HG02678 (cell line): ENCODE measurements at regions not wholly inside any gene's neighbourhood (a gene's known extent, or its start where the extent isn't known, plus 50 kb on each side); places are given as distances from the start of the nearest gene placed in this dataset.

Source experiments
- ATAC-seq: cut with Tn5 transposase; IDR thresholded peaks from one replicate; pipeline ENCODE4 v1.9.1; 2021; ENCODE audit warnings: mild to moderate bottlenecking, moderate library complexity; ENCODE audit not compliant: unreplicated experiment

- no peak for ATAC-seq
These were observed 465.9 kb downstream of the GATA3 start for GRCh38 chr10:8520382-8520781.

- no peak for ATAC-seq
These were observed 473.3 kb downstream of the GATA3 start for GRCh38 chr10:8527773-8528172.

- ATAC-seq, result no peak
These were observed 476.6 kb downstream of the GATA3 start for GRCh38 chr10:8531116-8531515.

- no peak for ATAC-seq
These were observed 478.2 kb downstream of the GATA3 start for GRCh38 chr10:8532647-8533046.

DNA sequence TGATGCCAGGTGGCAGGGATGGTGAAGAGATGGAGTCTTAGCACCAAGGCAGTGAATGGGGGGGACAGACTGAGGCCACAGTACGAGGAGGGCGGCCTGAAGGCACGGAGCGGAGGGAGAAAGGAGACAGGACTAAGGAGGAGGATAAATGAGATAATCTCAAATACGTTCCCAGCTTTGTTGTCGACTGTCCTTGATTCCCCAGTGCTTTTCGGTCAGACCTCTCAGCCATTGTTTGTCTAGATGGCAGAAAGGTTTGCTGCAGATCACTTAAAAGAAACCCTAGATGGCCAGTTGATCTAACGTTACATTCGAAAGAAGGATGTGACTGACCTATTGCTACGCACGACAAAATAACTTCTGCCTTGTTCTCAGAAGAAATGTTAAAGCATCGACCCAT lies 479.0 kb downstream of the GATA3 start:
- no peak for ATAC-seq

GRCh38 chr10:8534096-8534495 lies 479.6 kb downstream of the GATA3 start:
- ATAC-seq, result no peak

DNA sequence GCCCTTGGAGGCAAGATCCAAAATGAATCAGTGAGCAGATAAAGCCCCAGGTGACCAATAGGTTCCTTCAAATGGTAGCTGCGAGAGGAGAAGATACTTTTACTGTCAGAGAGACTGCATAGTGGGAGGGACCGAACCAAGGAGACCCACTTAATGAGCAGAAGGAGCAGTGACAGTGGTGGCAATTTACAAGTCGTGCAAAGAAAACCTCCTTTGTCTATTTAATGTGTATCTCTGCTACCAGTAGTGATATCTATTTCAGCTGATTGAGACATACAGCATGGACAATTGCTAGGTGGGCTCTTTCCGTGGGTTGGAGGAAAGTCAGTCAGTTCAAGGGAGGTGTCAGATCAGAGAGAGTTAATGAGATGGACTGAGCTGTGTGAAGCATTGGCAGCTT lies 480.4 kb downstream of the GATA3 start:
- no peak for ATAC-seq

DNA sequence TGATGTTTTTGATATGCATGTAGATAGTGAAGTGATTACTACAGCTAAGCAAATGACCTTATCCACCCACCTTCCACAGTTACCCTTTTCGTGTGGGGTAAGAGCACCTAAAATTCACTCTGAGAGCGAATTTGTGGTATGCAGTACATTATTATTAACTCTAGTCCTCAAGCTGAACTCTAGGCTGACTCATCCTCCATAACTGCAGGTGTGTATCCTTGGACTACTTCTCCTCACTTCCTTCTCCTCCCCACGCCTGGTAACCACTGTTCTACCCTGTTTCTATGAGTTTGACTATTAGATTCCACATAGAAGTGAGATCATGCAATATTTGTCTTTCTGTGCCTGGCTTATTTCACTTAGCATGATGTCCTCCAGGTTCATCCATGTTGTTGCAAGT lies 484.6 kb downstream of the GATA3 start:
- no peak for ATAC-seq

- ATAC-seq, result no peak
These were observed 489.0 kb downstream of the GATA3 start for GRCh38 chr10:8543361-8544056.

GRCh38 chr10:8544057-8544380 lies 489.5 kb downstream of the GATA3 start:
- no peak for ATAC-seq

- no peak for ATAC-seq
These were observed 490.0 kb downstream of the GATA3 start for GRCh38 chr10:8544500-8544899.

GRCh38 chr10:8554574-8554973 lies 500.1 kb downstream of the GATA3 start:
- no peak for ATAC-seq

GRCh38 chr10:8556321-8556720 lies 501.8 kb downstream of the GATA3 start:
- ATAC-seq, result no peak

DNA sequence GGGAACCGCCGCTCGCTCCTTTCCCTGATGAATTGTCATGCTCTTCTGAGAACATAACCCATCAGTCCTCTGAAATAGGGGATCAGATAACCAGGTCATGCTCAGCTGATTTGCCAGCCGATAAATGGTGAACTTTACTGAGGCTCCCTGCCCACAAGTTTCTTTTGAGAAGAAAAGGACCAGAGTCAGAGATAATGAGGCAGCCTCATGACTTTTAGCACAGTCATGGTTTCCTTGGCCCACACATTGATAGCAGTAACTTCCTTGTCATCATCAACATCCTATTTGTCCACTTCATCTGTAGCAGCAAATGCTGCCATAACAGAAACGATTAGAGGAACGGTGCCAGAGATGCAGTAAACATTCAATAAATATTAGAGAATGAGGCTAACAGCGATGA lies 509.0 kb downstream of the GATA3 start:
- ATAC-seq, result no peak

DNA sequence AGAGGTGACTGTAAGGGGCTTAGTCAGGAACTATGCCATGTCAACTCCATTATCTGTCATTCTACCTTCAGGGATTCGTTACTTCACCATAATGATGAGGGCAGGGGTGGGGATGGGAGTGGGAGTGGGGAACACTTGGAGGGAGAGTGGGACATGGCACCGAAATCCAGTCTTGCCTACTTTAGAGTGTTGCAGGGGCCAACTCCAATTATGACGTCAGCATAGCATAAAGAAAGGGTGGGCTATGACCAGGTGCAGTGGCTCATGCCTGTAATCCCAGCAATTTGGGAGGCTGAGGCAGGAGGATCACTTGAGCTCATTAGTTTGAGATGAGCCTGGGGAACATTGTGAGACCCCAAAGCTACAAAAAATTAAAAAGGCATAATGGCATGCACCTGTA lies 512.2 kb downstream of the GATA3 start:
- no peak for ATAC-seq

GRCh38 chr10:8568401-8568800 lies 513.9 kb downstream of the GATA3 start:
- no peak for ATAC-seq

GRCh38 chr10:8575620-8576019 lies 521.1 kb downstream of the GATA3 start:
- no peak for ATAC-seq

DNA sequence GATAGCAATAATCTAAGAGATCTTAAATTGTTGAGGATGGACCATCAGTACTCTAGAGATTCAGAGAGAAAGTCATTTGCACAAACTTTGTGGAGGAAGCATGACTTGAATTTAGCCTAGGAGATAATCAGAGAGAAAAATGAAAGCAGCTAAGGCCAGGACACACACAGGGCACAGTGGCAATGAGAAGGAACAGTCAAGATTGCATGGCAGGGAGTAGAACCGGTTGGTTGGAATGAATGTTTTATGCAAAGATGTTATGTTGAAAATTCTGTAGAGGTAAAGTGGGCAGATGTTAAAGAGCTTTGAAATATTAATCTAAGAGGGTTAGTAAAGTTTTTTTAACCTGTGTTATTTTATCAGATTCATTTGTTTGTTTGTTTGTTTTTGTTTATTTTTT lies 521.8 kb downstream of the GATA3 start:
- no peak for ATAC-seq

DNA sequence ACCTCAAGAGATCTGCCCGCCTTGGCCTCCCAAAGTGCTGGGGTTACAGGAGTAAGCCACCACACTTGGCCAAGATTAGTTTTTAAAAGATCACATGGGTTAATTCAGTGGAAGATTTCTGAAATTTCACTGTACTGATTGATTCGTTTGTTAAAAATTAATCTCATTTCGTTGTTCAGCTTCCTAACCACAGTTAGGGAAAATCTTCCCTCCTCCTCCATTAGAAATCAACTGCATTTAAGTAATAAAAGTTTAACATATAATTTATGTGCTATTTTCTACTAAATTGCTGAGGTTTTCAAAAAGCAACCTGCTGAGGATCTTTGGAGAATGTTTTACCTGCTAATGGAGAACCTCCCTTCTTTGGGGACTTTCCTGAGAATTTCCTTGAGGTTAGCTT lies 522.4 kb downstream of the GATA3 start:
- no peak for ATAC-seq

GRCh38 chr10:8577686-8578085 lies 523.2 kb downstream of the GATA3 start:
- ATAC-seq, result no peak

GRCh38 chr10:8581521-8582225 lies 527.2 kb downstream of the GATA3 start:
- ATAC-seq, result no peak

GRCh38 chr10:8583096-8583495 lies 528.6 kb downstream of the GATA3 start:
- ATAC-seq, result no peak

GRCh38 chr10:8584666-8585065 lies 530.2 kb downstream of the GATA3 start:
- ATAC-seq, result no peak
